Omental fat pad (tissue), 3 donors: ENCODE measurements at regions not wholly inside any gene's neighbourhood (a gene's known extent, or its start where the extent isn't known, plus 50 kb on each side); places are given as distances from the start of the nearest gene placed in this dataset.

ENCODE experiments used
- ATAC-seq: fragments of 150-250 bp; one replicate; pipeline ENCODE4 v1.9.1; 2016; ENCODE audit warnings: mild to moderate bottlenecking, moderate library complexity; ENCODE audit not compliant: low FRiP score
- DNase-seq: peaks from one replicate; pipeline ENCODE4 v3.0.0-alpha.2; 2019; ENCODE audit warnings: low spot score
- TF ChIP-seq, protein P1 (sequence below), 3 donors: fragments of 450-650 bp; IDR thresholded peaks; one replicate each; pipeline ENCODE4 v1.5.1; 2016 to 2017; ENCODE audit warnings: antibody characterized with exemption in 3 of 3, mild to moderate bottlenecking in 3 of 3, moderate library complexity in 2 of 3

DNA sequence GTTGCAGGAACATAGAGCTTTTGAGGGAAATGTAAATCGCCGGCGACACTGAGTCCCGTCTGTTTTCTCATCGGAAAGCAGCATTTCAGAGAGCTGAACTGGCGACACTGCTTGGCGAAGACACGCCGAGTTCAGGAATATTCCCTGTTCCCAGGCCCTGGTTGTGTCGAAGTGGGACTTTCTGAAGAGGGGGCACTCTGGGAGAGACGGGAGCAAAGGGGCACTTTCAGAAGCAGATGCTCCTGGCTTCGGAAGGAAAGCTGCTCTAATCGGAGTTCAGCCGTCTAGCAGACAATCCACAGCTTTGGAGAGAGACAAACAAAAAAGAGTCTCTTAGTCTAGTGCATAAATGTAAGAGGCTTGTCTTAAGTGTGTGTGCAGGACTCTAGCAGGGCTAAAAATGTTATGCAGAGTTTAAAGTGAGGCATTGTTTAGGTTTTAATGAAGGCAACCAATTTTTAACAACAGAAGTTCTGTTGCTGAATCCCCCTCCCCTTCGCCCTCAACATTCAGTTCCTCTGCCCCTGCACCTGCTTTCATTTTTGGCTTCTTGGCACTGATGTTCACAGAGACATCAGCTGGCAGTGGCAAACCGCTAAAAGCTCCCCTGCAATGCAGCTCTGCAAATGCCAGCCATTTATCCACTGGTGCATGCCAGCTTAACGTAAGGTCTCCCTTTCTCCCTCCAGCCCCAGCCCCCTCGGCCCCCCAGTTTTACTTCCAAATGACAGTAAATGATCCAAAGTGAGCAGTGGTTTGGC, 289.5 kb upstream of the MPDZ start:
- TF ChIP-seq, protein P1, sequence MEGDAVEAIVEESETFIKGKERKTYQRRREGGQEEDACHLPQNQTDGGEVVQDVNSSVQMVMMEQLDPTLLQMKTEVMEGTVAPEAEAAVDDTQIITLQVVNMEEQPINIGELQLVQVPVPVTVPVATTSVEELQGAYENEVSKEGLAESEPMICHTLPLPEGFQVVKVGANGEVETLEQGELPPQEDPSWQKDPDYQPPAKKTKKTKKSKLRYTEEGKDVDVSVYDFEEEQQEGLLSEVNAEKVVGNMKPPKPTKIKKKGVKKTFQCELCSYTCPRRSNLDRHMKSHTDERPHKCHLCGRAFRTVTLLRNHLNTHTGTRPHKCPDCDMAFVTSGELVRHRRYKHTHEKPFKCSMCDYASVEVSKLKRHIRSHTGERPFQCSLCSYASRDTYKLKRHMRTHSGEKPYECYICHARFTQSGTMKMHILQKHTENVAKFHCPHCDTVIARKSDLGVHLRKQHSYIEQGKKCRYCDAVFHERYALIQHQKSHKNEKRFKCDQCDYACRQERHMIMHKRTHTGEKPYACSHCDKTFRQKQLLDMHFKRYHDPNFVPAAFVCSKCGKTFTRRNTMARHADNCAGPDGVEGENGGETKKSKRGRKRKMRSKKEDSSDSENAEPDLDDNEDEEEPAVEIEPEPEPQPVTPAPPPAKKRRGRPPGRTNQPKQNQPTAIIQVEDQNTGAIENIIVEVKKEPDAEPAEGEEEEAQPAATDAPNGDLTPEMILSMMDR (IDR thresholded peaks at IDR 0.05) = no peak
- no peak for ATAC-seq
- DNase-seq = no peak

DNA sequence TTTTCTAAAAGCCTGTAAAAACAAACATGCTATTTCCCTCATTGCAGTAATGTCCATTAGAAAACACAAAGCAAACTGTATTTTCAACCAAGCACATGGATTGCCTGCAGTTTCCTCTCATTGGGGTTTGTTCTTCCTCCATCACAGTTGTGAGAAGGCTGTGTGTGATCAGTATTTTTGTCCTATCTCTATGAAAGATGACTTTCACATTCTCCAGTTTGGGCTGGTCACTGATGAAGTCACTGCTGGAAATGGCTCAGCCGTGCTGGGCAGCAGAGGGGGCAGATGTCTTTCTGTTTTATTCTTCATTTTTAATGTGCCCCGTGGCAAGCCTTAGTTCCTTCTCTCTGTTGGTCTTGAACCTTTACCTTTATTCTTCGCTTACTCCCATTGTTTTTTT, 288.9 kb upstream of the MPDZ start:
- no peak for DNase-seq
- no peak for ATAC-seq

DNA sequence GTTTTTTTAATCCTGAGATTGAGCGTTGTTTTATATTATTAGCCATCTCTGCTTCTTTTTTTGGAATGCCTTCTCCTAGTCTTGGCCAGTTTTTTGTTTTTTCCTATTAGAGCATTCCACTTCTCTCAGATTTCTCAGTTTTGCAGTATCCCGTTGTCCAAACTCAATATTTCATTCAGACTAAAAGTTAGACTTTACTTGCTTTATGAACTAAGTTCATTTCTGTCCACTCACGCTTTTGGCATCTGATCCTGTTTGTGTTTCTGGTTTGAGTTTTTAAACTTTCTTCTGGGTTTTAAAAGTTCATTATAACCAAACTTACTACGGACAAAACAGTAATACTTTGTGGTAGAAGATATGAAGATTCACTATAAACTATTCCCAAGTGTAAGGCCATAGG, 288.3 kb upstream of the MPDZ start:
- ATAC-seq (no peak), DNase-seq (no peak)
- TF ChIP-seq, protein P1 (IDR thresholded peaks at IDR 0.05) = no peak

More for the DNA sequence above, 288.9 kb upstream of the MPDZ start:
- TF ChIP-seq, protein P1 (IDR thresholded peaks at IDR 0.05) = no peak

DNA sequence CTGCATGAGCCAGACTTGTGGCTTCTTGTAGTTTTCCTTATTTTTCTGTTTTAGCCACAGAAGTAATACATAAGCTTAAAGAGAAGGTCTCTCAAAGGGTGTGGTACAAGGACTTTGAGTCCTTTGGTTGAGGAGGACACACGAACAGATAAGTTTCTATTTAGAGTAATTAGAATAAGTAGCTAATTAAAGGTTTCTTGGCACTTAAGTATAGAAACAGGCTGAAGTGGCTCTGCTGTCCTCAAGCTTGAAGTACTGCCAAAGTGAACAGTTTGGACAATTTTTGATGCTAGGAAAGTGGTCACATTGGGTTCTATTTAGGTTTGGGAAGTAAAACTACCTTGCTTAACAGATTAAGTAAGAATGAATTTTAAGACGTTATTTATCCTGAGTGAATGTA, 278.3 kb upstream of the MPDZ start:
- TF ChIP-seq, protein P1 (IDR thresholded peaks at IDR 0.05) = no peak

DNA sequence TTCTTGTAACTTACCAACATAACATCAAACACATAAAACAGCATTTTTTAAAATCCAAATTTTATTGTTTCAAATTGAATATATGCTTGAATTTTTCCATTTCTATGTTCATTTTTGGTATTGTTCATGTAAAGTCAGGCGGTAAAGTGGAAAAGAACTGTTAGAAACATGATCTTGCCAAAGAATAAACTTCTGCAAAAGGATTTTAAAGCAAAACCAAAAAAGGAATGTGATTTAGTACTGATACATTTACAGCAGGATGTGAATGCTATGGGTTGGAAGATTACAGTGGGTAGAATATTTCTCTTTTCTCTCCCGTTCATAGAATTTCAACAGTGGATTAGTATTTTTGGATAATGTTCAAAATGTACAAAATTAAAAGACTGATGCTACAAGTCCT, 277.2 kb upstream of the MPDZ start:
- no peak for DNase-seq
- ATAC-seq = no peak
- TF ChIP-seq, protein P1 (IDR thresholded peaks at IDR 0.05) = no peak

More for the DNA sequence above, 278.3 kb upstream of the MPDZ start:
- DNase-seq (no peak), ATAC-seq (no peak)

DNA sequence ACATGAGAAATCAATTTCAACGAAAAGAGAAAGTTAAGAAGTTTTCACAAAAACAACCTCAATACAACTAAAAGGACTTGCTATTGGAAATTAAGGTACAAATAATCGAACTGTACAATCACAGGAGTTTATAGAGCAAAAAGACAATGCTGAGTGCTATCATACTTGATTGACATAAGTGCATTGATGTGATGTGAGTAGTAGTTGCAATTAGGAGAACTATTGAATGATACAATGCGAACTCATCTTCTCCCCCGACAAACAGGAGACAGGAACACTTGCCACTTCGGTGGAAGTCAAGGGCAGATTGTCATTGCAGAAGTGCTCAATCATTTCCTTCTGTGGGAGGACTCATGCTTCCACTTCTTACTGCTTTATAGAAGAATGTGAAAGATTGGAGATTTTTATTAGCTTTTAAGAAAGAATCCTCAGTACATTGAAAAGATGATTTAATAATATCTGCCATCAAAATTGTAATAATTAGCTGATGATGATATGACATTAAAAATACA, 276.6 kb upstream of the MPDZ start:
- TF ChIP-seq, protein P1 (IDR thresholded peaks at IDR 0.05) = no peak
- ATAC-seq = no peak
- DNase-seq = no peak

DNA sequence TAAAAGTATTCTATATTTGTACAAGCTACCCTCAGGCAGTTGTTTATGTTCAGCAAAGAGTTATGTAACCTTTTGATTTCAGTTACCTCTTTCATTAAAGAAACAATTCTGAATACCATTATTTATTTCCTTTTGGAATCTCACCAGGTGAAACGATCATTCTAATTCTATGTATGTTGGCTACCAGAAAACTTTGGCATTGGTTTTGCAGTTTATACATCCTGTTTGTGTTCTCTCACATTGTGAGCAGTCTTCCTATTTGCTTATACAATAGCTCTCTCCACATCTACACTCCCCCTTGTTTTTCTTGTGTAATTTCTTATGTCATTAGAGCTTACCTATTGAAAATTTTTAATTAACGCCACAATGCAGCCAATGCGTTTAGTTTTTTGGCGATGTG, 276.0 kb upstream of the MPDZ start:
- TF ChIP-seq, protein P1 (IDR thresholded peaks at IDR 0.05) = no peak
- ATAC-seq = no peak
- DNase-seq = no peak
